ENCODE measurements at regions not wholly inside any gene's neighbourhood (a gene's known extent, or its start where the extent isn't known, plus 50 kb on each side); places are given as distances from the start of the nearest gene placed in this dataset.

- CTCF ChIA-PET (ENCODE audit: partially characterized antibody) = interaction anchor here (0.6 to 1.1 kb wide), 3 partner anchors 10 to 21 kb away, joined by 3 to 4 read pairs (median 3); no protein-coding TSS in a partner anchor
- TF ChIP-seq CBX8 (IDR thresholded peaks at IDR 0.05; ENCODE audit: borderline replicate concordance, low read depth, low read length) = no peak
- TF ChIP-seq GTF2F1 (IDR thresholded peaks at IDR 0.05; ENCODE audit: borderline replicate concordance, low read depth, low read length) = no peak
- no peak for TF ChIP-seq TCF12 (IDR thresholded peaks at IDR 0.05; ENCODE audit: low read depth, low read length)
- TF ChIP-seq EGR1 (IDR thresholded peaks at IDR 0.05; ENCODE audit: borderline replicate concordance, low read depth, low read length) = no peak
- TF ChIP-seq JUN (IDR thresholded peaks at IDR 0.05; ENCODE audit: low read depth, low read length) = no peak
- no peak for TF ChIP-seq CREB1 (IDR thresholded peaks at IDR 0.05)
- no peak for TF ChIP-seq CBX5 (IDR thresholded peaks at IDR 0.05; ENCODE audit: low read depth, low read length)
- TF ChIP-seq CEBPB (IDR thresholded peaks at IDR 0.05; ENCODE audit: low read depth, low read length) = no peak
- no peak for TF ChIP-seq TBP (IDR thresholded peaks at IDR 0.05; ENCODE audit: low read depth, low read length)
- no peak for TF ChIP-seq SRF (IDR thresholded peaks at IDR 0.05; ENCODE audit: low read depth, low read length)
- TF ChIP-seq, protein P1, sequence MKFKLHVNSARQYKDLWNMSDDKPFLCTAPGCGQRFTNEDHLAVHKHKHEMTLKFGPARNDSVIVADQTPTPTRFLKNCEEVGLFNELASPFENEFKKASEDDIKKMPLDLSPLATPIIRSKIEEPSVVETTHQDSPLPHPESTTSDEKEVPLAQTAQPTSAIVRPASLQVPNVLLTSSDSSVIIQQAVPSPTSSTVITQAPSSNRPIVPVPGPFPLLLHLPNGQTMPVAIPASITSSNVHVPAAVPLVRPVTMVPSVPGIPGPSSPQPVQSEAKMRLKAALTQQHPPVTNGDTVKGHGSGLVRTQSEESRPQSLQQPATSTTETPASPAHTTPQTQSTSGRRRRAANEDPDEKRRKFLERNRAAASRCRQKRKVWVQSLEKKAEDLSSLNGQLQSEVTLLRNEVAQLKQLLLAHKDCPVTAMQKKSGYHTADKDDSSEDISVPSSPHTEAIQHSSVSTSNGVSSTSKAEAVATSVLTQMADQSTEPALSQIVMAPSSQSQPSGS (IDR thresholded peaks at IDR 0.05; ENCODE audit: low read length) = no peak
- TF ChIP-seq, protein P2, sequence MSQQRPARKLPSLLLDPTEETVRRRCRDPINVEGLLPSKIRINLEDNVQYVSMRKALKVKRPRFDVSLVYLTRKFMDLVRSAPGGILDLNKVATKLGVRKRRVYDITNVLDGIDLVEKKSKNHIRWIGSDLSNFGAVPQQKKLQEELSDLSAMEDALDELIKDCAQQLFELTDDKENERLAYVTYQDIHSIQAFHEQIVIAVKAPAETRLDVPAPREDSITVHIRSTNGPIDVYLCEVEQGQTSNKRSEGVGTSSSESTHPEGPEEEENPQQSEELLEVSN (IDR thresholded peaks at IDR 0.05) = no peak
- no peak for TF ChIP-seq ASH2L (IDR thresholded peaks at IDR 0.05; ENCODE audit: low read length)
- no peak for TF ChIP-seq NANOG (IDR thresholded peaks at IDR 0.05; ENCODE audit: insufficient read depth, low read depth, low read length, poor library complexity, severe bottlenecking)
Observed at GRCh38 chr15:95280711-95281110, 1049.3 kb downstream of the MCTP2 start.

More at GRCh38 chr15:95280711-95281110, 1049.3 kb downstream of the MCTP2 start:
- Histone ChIP-seq H4K5ac (ENCODE audit: insufficient read length, low read depth, low read length) (no peak overlapping the region), H3K27ac (ENCODE audit: low read depth, low read length) (no peak overlapping the region), H2BK12ac (ENCODE audit: low read depth, low read length) (no peak overlapping the region), H2AK5ac (ENCODE audit: low read depth, low read length) (no peak overlapping the region), H3K4ac (replicated peaks; ENCODE audit: insufficient read length, low read depth, low read length) (no peak overlapping the region), H3K27me3 (replicated peaks in 1 of 4; ENCODE audit: control insufficient read depth in 3 of 4, extremely low read depth in 1 of 4, insufficient read depth in 3 of 4, low read length in 3 of 4) (peaks cover 0 to 1% (median 0%) of the 10 kb centered on the region in 4 experiments; a peak in 1 of 7 replicates), H2BK15ac (ENCODE audit: low read length) (no peak overlapping the region), H3K4me2 (ENCODE audit: insufficient read depth in 1 of 2, low read depth in 2 of 2, low read length in 2 of 2) (no peak overlapping the region), H4K20me1 (replicated peaks in 1 of 2; ENCODE audit: control insufficient read depth in 1 of 2, insufficient read depth in 2 of 2, low read length in 2 of 2) (no peaks in the 10 kb centered on the region), H4K8ac (ENCODE audit: extremely low read depth, insufficient read depth, low read length) (no peak overlapping the region), H3K14ac (ENCODE audit: insufficient read length) (no peak overlapping the region), H2BK5ac (ENCODE audit: low read depth, low read length) (no peak overlapping the region), H3K23ac (ENCODE audit: insufficient read length) (no peak overlapping the region), H3K36me3 (ENCODE audit: control insufficient read depth in 2 of 4, insufficient read depth in 4 of 4, low read length in 3 of 4) (no peaks in the 10 kb centered on the region), H3K23me2 (ENCODE audit: low read depth, low read length) (no peaks in the 10 kb centered on the region), H2BK20ac (ENCODE audit: low read length) (no peak overlapping the region), H3K18ac (ENCODE audit: extremely low read depth, low read length) (no peak overlapping the region), H3K4me1 (replicated peaks in 1 of 4; ENCODE audit: control insufficient read depth in 3 of 4, insufficient read depth in 4 of 4, low read length in 3 of 4) (no peaks in the 10 kb centered on the region; a peak in 2 of 7 replicates), H3K79me2 (ENCODE audit: control insufficient read depth in 1 of 2, insufficient read depth in 2 of 2, low read length in 2 of 2) (no peaks in the 10 kb centered on the region), H2BK120ac (replicated peaks; ENCODE audit: low read depth, low read length) (no peak overlapping the region), H2AFZ (ENCODE audit: low read length) (no peak overlapping the region), H3K9me3 (ENCODE audit: insufficient read depth in 2 of 2, low read depth in 1 of 2, low read length in 1 of 2) (no peaks in the 10 kb centered on the region), H3K79me1 (ENCODE audit: low read depth, low read length) (no peaks in the 10 kb centered on the region), H3K9ac (replicated peaks in 1 of 4; ENCODE audit: extremely low read depth in 1 of 4, low read depth in 3 of 4, low read length in 3 of 4) (no peak overlapping the region), H3K56ac (replicated peaks; ENCODE audit: insufficient read length, low read depth, low read length) (no peak overlapping the region), H3K4me3 (ENCODE audit: extremely low read depth in 1 of 4, insufficient read depth in 2 of 4, low read depth in 3 of 4, low read length in 4 of 4) (no peak overlapping the region), H4K91ac (replicated peaks; ENCODE audit: insufficient read length, low read length) (no peak overlapping the region)
- no peak for DNase-seq (ENCODE audit: low read depth in 1 of 2, low spot score in 2 of 2)
- 91% methylated on average over 5 of the region's 5 CpGs; no CpG with 5 or more reads in 1 of the 2 experiments for WGBS, 2 experiments (ENCODE audit: extremely low coverage in 1 of 2, insufficient coverage in 1 of 2, insufficient read length in 1 of 2, insufficient replicate concordance in 2 of 2, low coverage in 1 of 2, low lambda C conversion rate in 2 of 2, missing lambda C conversion rate in 1 of 2)
- POLR2A ChIA-PET (ENCODE audit: partially characterized antibody) = no interaction called here
- FAIRE-seq = no peak

All from H1 (cell line).